Lung (tissue), 11 donors: ENCODE measurements at regions not wholly inside any gene's neighbourhood (a gene's known extent, or its start where the extent isn't known, plus 50 kb on each side); places are given as distances from the start of the nearest gene placed in this dataset.

Source experiments
- ATAC-seq: fragments of 200-7000 bp; cut with Tn5 transposase; one replicate; pipeline ENCODE4 v1.9.1; 2020; ENCODE audit warnings: moderate number of reproducible peaks; ENCODE audit not compliant: insufficient read depth, low FRiP score
- DNase-seq, 3 donors: peaks; one replicate each; pipeline ENCODE4 v3.0.0-alpha.2; 2013 to 2017
- H3K27ac ChIP-seq, 2 donors: one replicate each; pipeline ENCODE4 v1.5.1; 2013; ENCODE audit warnings: mild to moderate bottlenecking in 2 of 2, moderate library complexity in 2 of 2, control low read depth in 1 of 2, inconsistent platforms in 1 of 2, low read depth in 1 of 2, low read length in 1 of 2
- H3K27me3 ChIP-seq, 3 donors: one replicate each; pipeline ENCODE4 v1.5.1; 2013; ENCODE audit warnings: low read length in 2 of 3; ENCODE audit not compliant: control insufficient read depth in 3 of 3, insufficient read depth in 3 of 3
- H3K36me3 ChIP-seq, 4 donors: one replicate each; pipeline ENCODE4 v1.5.1; 2013; ENCODE audit warnings: low read length in 4 of 4, mild to moderate bottlenecking in 1 of 4, moderate library complexity in 1 of 4; ENCODE audit not compliant: control insufficient read depth in 4 of 4, insufficient read depth in 4 of 4
- H3K4me1 ChIP-seq, 5 donors: one replicate each; pipeline ENCODE4 v1.5.1; 2013; ENCODE audit warnings: low read length in 5 of 5, mild to moderate bottlenecking in 2 of 5, moderate library complexity in 1 of 5; ENCODE audit not compliant: control insufficient read depth in 5 of 5, insufficient read depth in 5 of 5
- H3K4me3 ChIP-seq: one replicate; pipeline ENCODE4 v1.5.1; 2013; ENCODE audit warnings: mild to moderate bottlenecking, control low read depth, moderate library complexity
- H3K9ac ChIP-seq, 2 donors: one replicate each; pipeline ENCODE4 v1.5.1; 2013; ENCODE audit warnings: low read length in 2 of 2, control low read depth in 1 of 2; ENCODE audit not compliant: insufficient read depth in 1 of 2
- H3K9me3 ChIP-seq, 4 donors: one replicate each; pipeline ENCODE4 v1.5.1; 2013; ENCODE audit warnings: low read length in 3 of 4, mild to moderate bottlenecking in 1 of 4, moderate library complexity in 1 of 4; ENCODE audit not compliant: control insufficient read depth in 4 of 4, insufficient read depth in 3 of 4
- CTCF ChIP-seq: IDR thresholded peaks from 2 replicates; pipeline ENCODE4 v1.5.1; 2012; ENCODE audit warnings: mild to moderate bottlenecking; ENCODE audit errors: control extremely low read depth, extremely low read depth
- WGBS, 2 donors: extraction: QIAGEN DNeasy Blood & Tissue Kit; methylation state at CpG; one replicate each; pipeline ENCODE4 v1.1.7; 2013; 5-methylcytosine and 5-hydroxymethylcytosine counted together
- donor health status: control.
- donor health status: control.
- donor health status: Bipolar disorder and iron deficiency.
- donor health status: healthy.
- donor health status: DM: yes; HTN: yes; CAD: no.

DNA sequence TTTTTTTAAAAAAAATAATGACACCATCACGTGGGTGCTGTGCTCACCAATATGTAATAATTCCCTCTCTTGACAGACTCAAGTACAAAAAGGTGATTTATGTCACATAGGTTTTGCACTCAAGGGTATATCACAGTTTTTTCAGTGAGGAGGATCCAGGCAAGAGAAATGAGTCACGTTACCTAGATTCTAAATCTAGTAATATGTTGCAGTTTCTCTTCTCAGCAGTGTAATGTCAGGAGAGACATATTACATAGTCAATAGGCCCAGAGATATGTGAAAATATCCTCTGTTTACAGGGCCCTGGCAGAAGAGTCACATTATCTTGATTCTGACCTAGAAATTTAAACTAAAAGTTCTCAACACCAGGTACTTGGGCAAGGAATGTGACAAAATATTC lies 1024.1 kb upstream of the AMELY start:
- 71% methylated on average over 2 of the region's 2 CpGs; no CpG with 5 or more reads in 1 of the 2 donors for WGBS, 2 donors
- ATAC-seq (no peak), DNase-seq (no peak)
- Histone ChIP-seq H3K27me3 (no peaks in the 10 kb centered on the region), H3K9ac (no peak overlapping the region), H3K9me3 (no peaks in the 10 kb centered on the region), H3K4me1 (no peaks in the 10 kb centered on the region), H3K4me3 (no peak overlapping the region), H3K36me3 (no peaks in the 10 kb centered on the region), H3K27ac (no peak overlapping the region)
- no peak for TF ChIP-seq CTCF

DNA sequence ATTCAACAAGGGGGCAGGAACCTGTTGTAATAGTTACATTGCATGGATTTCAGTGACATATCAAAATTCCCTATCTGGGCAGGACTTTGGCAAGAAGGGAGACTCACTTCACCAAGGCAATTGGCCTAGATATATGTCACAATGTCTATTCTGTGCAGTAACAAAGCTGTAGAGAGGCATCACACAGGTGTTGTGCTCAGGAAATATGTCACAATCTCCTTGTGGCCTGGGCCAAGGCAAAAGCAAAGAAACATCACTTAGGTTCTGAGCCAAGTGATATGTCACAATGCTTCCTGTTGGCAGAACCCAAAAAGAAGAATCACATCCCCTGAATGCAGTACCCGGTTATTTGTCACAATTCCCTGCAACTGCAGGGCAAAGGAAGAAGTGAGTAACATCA lies 1020.9 kb upstream of the AMELY start:
- ATAC-seq (no peak), DNase-seq (no peak)
- Histone ChIP-seq H3K27ac (no peak overlapping the region), H3K27me3 (no peaks in the 10 kb centered on the region), H3K4me3 (no peak overlapping the region), H3K4me1 (no peaks in the 10 kb centered on the region), H3K9ac (no peak overlapping the region), H3K36me3 (no peaks in the 10 kb centered on the region), H3K9me3 (no peaks in the 10 kb centered on the region)
- no peak for TF ChIP-seq CTCF
- 67% methylated on average over 1 of the region's 1 CpG; no CpG with 5 or more reads in 1 of the 2 donors for WGBS, 2 donors

DNA sequence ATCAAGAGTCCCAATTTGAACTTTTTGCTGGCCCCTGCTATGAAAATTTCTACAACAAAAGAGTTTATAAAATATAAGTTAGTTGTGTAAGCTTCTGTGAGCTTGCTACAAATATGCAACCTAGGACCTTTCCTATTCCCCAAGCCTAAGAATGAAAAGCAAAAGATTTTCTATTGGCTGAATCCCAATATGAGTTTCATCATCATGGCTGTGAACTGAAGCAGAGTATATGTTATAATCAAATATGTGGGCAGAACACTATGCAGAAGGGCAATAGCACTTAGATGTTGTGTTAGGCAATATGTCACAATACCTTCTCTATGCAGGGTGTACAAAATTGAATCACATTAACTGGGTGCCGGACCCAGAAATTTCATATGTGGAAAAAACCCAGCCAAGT lies 1018.3 kb upstream of the AMELY start:
- Histone ChIP-seq H3K9ac (no peak overlapping the region), H3K36me3 (no peaks in the 10 kb centered on the region), H3K27ac (no peak overlapping the region), H3K9me3 (no peaks in the 10 kb centered on the region), H3K27me3 (no peaks in the 10 kb centered on the region), H3K4me1 (no peaks in the 10 kb centered on the region), H3K4me3 (no peak overlapping the region)
- 76% methylated on average over 1 of the region's 1 CpG; no CpG with 5 or more reads in 1 of the 2 donors for WGBS, 2 donors
- ATAC-seq (no peak), DNase-seq (peak in 1 of 3 donors; percentile 73)
- TF ChIP-seq CTCF, result no peak

DNA sequence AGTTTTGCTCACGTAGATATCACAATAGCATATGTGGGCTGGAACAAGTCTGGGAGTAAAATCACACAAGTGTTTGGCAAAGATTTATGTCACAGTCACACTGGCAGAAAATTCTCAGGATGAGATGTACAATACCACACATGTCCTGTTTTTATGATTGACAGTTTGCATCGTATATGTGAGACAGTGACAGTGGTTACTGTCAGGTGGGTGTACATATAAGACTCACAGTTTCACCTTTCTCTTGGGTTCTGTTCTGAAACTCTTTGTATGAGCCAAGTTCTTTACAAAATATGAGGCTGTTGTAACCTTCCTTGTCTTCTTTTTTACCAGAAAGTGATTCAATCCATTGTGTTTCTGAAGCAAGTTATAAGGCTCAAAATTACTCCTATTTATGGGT lies 1012.5 kb upstream of the AMELY start:
- Histone ChIP-seq H3K27ac (no peak overlapping the region), H3K36me3 (no peaks in the 10 kb centered on the region), H3K9me3 (no peaks in the 10 kb centered on the region), H3K9ac (no peak overlapping the region), H3K4me1 (no peaks in the 10 kb centered on the region), H3K4me3 (no peak overlapping the region), H3K27me3 (no peaks in the 10 kb centered on the region)
- TF ChIP-seq CTCF, result no peak
- 90% methylated on average over 2 of the region's 2 CpGs; no CpG with 5 or more reads in 1 of the 2 donors for WGBS, 2 donors
- DNase-seq (no peak), ATAC-seq (no peak)
